H1 (cell line): ENCODE measurements at regions not wholly inside any gene's neighbourhood (a gene's known extent, or its start where the extent isn't known, plus 50 kb on each side); places are given as distances from the start of the nearest gene placed in this dataset.
"Not testable (repeated sequence)": the region's sequence is repeated elsewhere in the genome, so short reads cannot be mapped to it uniquely, and the experiment has no call there.

ENCODE experiments used
- CTCF ChIA-PET: fragments of 300-600 bp; sonication (Branson Sonifier 250); formaldehyde crosslinking; loops from one replicate; lab custom pipeline; 2021; ENCODE audit not compliant: partially characterized antibody; lab: Charles Lee
- POLR2A ChIA-PET: fragments of 300-600 bp; sonication (Branson Sonifier 250); formaldehyde crosslinking; loops from one replicate; lab custom pipeline; 2021; ENCODE audit warnings: inconsistent platforms; ENCODE audit not compliant: partially characterized antibody; lab: Charles Lee
- DNase-seq, 2 experiments: peaks; one replicate each; pipeline versions ENCODE4 v3.0.0 to v3.0.0-alpha.2; 2010 to 2022; ENCODE audit warnings: low spot score in 2 of 2, low read depth in 1 of 2, mixed read lengths in 1 of 2
- FAIRE-seq: peaks from 2 replicates; lab custom pipeline; 2011; peaks lifted over from hg19 to GRCh38; lab: Jason Lieb, UNC
- H2AFZ ChIP-seq: 2 replicates; pipeline ENCODE4 v1.8.1; 2012; ENCODE audit warnings: low read length, inconsistent platforms
- H2AK5ac ChIP-seq: 2 replicates; pipeline ENCODE4 v1.6.1; 2013; ENCODE audit warnings: low read depth, low read length
- H2BK120ac ChIP-seq: replicated peaks from 2 replicates; pipeline ENCODE3; 2013; ENCODE audit warnings: low read depth, low read length, inconsistent platforms
- H2BK12ac ChIP-seq: 2 replicates; pipeline ENCODE4 v1.6.1; 2013; ENCODE audit warnings: low read depth, low read length
- H2BK15ac ChIP-seq: 2 replicates; pipeline ENCODE4 v1.6.1; 2013; ENCODE audit warnings: low read length
- H2BK20ac ChIP-seq: 2 replicates; pipeline ENCODE4 v1.6.1; 2013; ENCODE audit warnings: low read length
- H2BK5ac ChIP-seq: 2 replicates; pipeline ENCODE4 v1.6.1; 2013; ENCODE audit warnings: low read depth, low read length
- H3K14ac ChIP-seq: 2 replicates; pipeline ENCODE4 v1.6.1; 2013; ENCODE audit warnings: inconsistent platforms; ENCODE audit not compliant: insufficient read length
- H3K18ac ChIP-seq: 2 replicates; pipeline ENCODE4 v1.6.1; 2013; ENCODE audit warnings: low read length; ENCODE audit errors: extremely low read depth
- H3K23ac ChIP-seq: 2 replicates; pipeline ENCODE4 v1.6.1; 2013; ENCODE audit warnings: inconsistent platforms; ENCODE audit not compliant: insufficient read length
- H3K23me2 ChIP-seq: 2 replicates; pipeline ENCODE4 v1.6.1; 2013; ENCODE audit warnings: low read depth, low read length
- H3K27ac ChIP-seq: 2 replicates; pipeline ENCODE4 v1.6.1; 2011; ENCODE audit warnings: low read depth, low read length, inconsistent platforms
- H3K27me3 ChIP-seq, 4 experiments: replicated peaks in 1 of 4; 1 replicate in 1 of 4; 2 replicates in 3 of 4; pipeline versions ENCODE4 v1.6.1 to v1.8.1; 2011 to 2013; ENCODE audit warnings: low read length in 3 of 4, mild to moderate bottlenecking in 3 of 4, inconsistent platforms in 2 of 4, mixed read lengths in 2 of 4, moderate library complexity in 1 of 4; ENCODE audit not compliant: control insufficient read depth in 3 of 4, insufficient read depth in 3 of 4; ENCODE audit errors: extremely low read depth in 1 of 4
- H3K36me3 ChIP-seq, 4 experiments: 2 replicates each; pipeline versions ENCODE4 v1.6.1 to v1.8.1; 2011 to 2013; ENCODE audit warnings: mild to moderate bottlenecking in 4 of 4, low read length in 3 of 4, moderate library complexity in 2 of 4, control low read depth in 1 of 4, inconsistent platforms in 1 of 4; ENCODE audit not compliant: insufficient read depth in 4 of 4, control insufficient read depth in 2 of 4
- H3K4ac ChIP-seq: replicated peaks from 2 replicates; pipeline ENCODE3; 2013; ENCODE audit warnings: low read length, low read depth, mixed read lengths, inconsistent platforms; ENCODE audit not compliant: insufficient read length
- H3K4me1 ChIP-seq, 4 experiments: replicated peaks in 1 of 4; 1 replicate in 1 of 4; 2 replicates in 3 of 4; pipeline versions ENCODE4 v1.6.1 to v1.8.1; 2011 to 2013; ENCODE audit warnings: low read length in 3 of 4, inconsistent platforms in 2 of 4, mixed read lengths in 1 of 4; ENCODE audit not compliant: insufficient read depth in 4 of 4, control insufficient read depth in 3 of 4
- H3K4me2 ChIP-seq, 2 experiments: 2 replicates each; pipeline versions ENCODE4 v1.6.1 to v1.8.1; 2011 to 2013; ENCODE audit warnings: low read depth in 2 of 2, low read length in 2 of 2, control low read depth in 1 of 2, inconsistent platforms in 1 of 2, mild to moderate bottlenecking in 1 of 2; ENCODE audit not compliant: insufficient read depth in 1 of 2
- H3K4me3 ChIP-seq, 4 experiments: fragments of 200-600, 300-600 bp in 1 of 4; sonication (generic), shearing (Covaris generic), sonication (Bioruptor Twin) in 1 of 4; 2 replicates each; pipeline versions ENCODE4 v1.5.1 to v1.8.1; 2011 to 2016; ENCODE audit warnings: low read length in 4 of 4, low read depth in 3 of 4, control low read depth in 2 of 4, inconsistent platforms in 2 of 4, mild to moderate bottlenecking in 2 of 4, mixed read lengths in 1 of 4, moderate library complexity in 1 of 4; ENCODE audit not compliant: insufficient read depth in 2 of 4; ENCODE audit errors: extremely low read depth in 1 of 4
- H3K56ac ChIP-seq: replicated peaks from 2 replicates; pipeline ENCODE3; 2013; ENCODE audit warnings: low read depth, mild to moderate bottlenecking, mixed read lengths, low read length, inconsistent platforms; ENCODE audit not compliant: insufficient read length
- H3K79me1 ChIP-seq: 2 replicates; pipeline ENCODE4 v1.6.1; 2013; ENCODE audit warnings: low read depth, low read length, control low read depth
- H3K79me2 ChIP-seq, 2 experiments: 2 replicates each; pipeline versions ENCODE4 v1.6.1 to v1.8.1; 2012 to 2013; ENCODE audit warnings: low read length in 2 of 2, mild to moderate bottlenecking in 2 of 2, inconsistent platforms in 1 of 2; ENCODE audit not compliant: insufficient read depth in 2 of 2, control insufficient read depth in 1 of 2
- H3K9ac ChIP-seq, 4 experiments: replicated peaks in 1 of 4; 1 replicate in 1 of 4; 2 replicates in 3 of 4; pipeline versions ENCODE4 v1.6.1 to v1.8.1; 2011 to 2013; ENCODE audit warnings: low read depth in 3 of 4, low read length in 3 of 4, control low read depth in 2 of 4, mild to moderate bottlenecking in 2 of 4, moderate library complexity in 2 of 4, inconsistent platforms in 1 of 4; ENCODE audit errors: extremely low read depth in 1 of 4
- H3K9me3 ChIP-seq, 2 experiments: 2 replicates each; pipeline versions ENCODE4 v1.6.1 to v1.8.1; 2012 to 2013; ENCODE audit warnings: mild to moderate bottlenecking in 2 of 2, moderate library complexity in 2 of 2, control low read depth in 1 of 2, inconsistent platforms in 1 of 2, low read depth in 1 of 2, low read length in 1 of 2, mixed read lengths in 1 of 2; ENCODE audit not compliant: insufficient read depth in 2 of 2
- H4K20me1 ChIP-seq, 2 experiments: replicated peaks in 1 of 2; 2 replicates each; pipeline versions ENCODE3 to v1.8.1; 2011 to 2013; ENCODE audit warnings: inconsistent platforms in 2 of 2, low read length in 2 of 2, mild to moderate bottlenecking in 1 of 2; ENCODE audit not compliant: insufficient read depth in 2 of 2, control insufficient read depth in 1 of 2
- H4K5ac ChIP-seq: 2 replicates; pipeline ENCODE4 v1.6.1; 2013; ENCODE audit warnings: low read length, low read depth, mixed read lengths, inconsistent platforms; ENCODE audit not compliant: insufficient read length
- H4K8ac ChIP-seq: 2 replicates; pipeline ENCODE4 v1.8.0; 2013; ENCODE audit warnings: mild to moderate bottlenecking, moderate library complexity, low read length, inconsistent platforms; ENCODE audit not compliant: insufficient read depth; ENCODE audit errors: extremely low read depth
- H4K91ac ChIP-seq: replicated peaks from 2 replicates; pipeline ENCODE3; 2013; ENCODE audit warnings: low read length, mixed read lengths, inconsistent platforms; ENCODE audit not compliant: insufficient read length
- WGBS, 2 experiments: shearing (Covaris generic) in 1 of 2; methylation state at CpG; one replicate each; pipeline versions ENCODE4 v1.1.6 to v1.1.7; 2013 to 2015; ENCODE audit warnings: low lambda C conversion rate in 2 of 2, mixed read lengths in 2 of 2, inconsistent platforms in 1 of 2, low coverage in 1 of 2, missing lambda C conversion rate in 1 of 2; ENCODE audit not compliant: insufficient replicate concordance in 2 of 2, insufficient coverage in 1 of 2, insufficient read length in 1 of 2; ENCODE audit errors: extremely low coverage in 1 of 2, missing lambda C conversion rate in 1 of 2; 5-methylcytosine and 5-hydroxymethylcytosine counted together

DNA sequence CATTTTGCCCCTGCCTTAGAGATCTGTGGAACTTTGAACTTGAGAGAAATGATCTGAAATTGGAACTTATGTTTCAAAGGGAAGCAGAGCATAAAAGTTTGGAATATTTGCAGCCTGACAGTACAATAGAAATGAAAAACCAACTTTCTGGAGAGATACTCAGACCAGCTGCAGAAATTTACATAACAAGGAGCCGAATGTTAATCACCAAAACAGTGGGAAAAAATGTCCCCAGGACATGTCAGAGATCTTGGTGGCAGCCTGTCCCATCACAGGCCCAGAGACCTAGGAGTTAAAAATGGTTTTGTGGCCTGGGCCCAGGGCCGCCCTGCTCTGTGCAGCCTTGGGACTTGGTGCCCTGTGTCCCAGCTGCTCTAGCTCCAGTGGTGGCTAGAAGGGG, 94.8 kb downstream of the CDRT15L2 start:
- H2AK5ac ChIP-seq, H2BK5ac ChIP-seq, H4K5ac ChIP-seq, H3K18ac ChIP-seq, H2BK15ac ChIP-seq, H3K4ac ChIP-seq, H3K23ac ChIP-seq, H3K79me2 ChIP-seq, FAIRE-seq, H3K4me3 ChIP-seq, H2BK120ac ChIP-seq, H2BK20ac ChIP-seq, H4K8ac ChIP-seq, H4K91ac ChIP-seq, H3K27me3 ChIP-seq, H3K9ac ChIP-seq, H3K4me2 ChIP-seq, H3K56ac ChIP-seq, POLR2A ChIA-PET, H3K23me2 ChIP-seq, H2AFZ ChIP-seq, CTCF ChIA-PET, H3K36me3 ChIP-seq, H3K14ac ChIP-seq, H3K27ac ChIP-seq, H4K20me1 ChIP-seq, H2BK12ac ChIP-seq, H3K9me3 ChIP-seq, H3K79me1 ChIP-seq, DNase-seq, H3K4me1 ChIP-seq: not testable (repeated sequence)
- 60% methylated on average over 2 of the region's 2 CpGs; no CpG with 5 or more reads in 1 of the 2 experiments for WGBS, 2 experiments

DNA sequence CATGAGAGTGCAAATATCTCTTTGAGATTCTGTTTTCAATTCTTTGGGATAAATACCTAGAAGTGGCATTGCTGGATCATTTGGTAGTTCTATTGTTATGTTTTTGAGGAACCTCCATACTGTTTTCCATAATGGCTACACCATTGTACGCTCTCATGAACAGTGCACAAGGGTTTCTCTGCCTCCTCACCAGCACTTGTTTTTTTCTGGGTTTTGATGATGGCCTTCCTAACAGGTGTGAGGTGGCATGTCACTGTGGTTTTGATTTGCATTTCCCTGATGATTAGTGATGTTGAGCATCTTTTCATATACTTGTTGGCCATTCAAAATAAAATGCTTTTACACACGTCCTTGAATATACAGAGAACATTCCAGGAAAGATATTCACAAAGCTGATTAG, 96.2 kb downstream of the CDRT15L2 start:
- H3K4ac ChIP-seq, H2BK120ac ChIP-seq, H3K4me2 ChIP-seq, POLR2A ChIA-PET, H3K23me2 ChIP-seq, H4K91ac ChIP-seq, H2BK20ac ChIP-seq, H3K36me3 ChIP-seq, H3K27me3 ChIP-seq, H4K5ac ChIP-seq, H3K14ac ChIP-seq, H3K18ac ChIP-seq, FAIRE-seq, H3K4me1 ChIP-seq, H2AK5ac ChIP-seq, H3K79me2 ChIP-seq, H4K8ac ChIP-seq, H3K56ac ChIP-seq, H4K20me1 ChIP-seq, H2BK15ac ChIP-seq, CTCF ChIA-PET, H3K9me3 ChIP-seq, H2BK5ac ChIP-seq, H2BK12ac ChIP-seq, DNase-seq, H3K4me3 ChIP-seq, H3K23ac ChIP-seq, H2AFZ ChIP-seq, H3K79me1 ChIP-seq, H3K27ac ChIP-seq, H3K9ac ChIP-seq: not testable (repeated sequence)
- 96% methylated on average over 2 of the region's 2 CpGs; no CpG with 5 or more reads in 1 of the 2 experiments for WGBS, 2 experiments
